Smooth muscle cell (in vitro differentiated cells): ENCODE measurements at regions not wholly inside any gene's neighbourhood (a gene's known extent, or its start where the extent isn't known, plus 50 kb on each side); places are given as distances from the start of the nearest gene placed in this dataset.

Experiments used
- DNase-seq: peaks from one replicate; lab custom pipeline; 2025; ENCODE audit not compliant: unreplicated experiment; lab: John Stamatoyannopoulos, UW
- H2AFZ ChIP-seq: fragments of 200-600 bp; sonication (generic); 2 replicates; pipeline ENCODE4 v1.6.0; 2016; ENCODE audit warnings: antibody characterized with exemption, low read depth, mild to moderate bottlenecking
- H3F3A ChIP-seq: fragments of 200-600 bp; sonication (generic); 2 replicates; pipeline ENCODE4 v1.6.0; 2017; ENCODE audit warnings: antibody characterized with exemption, low read depth
- H3K27ac ChIP-seq: fragments of 200-600 bp; sonication (generic); 2 replicates; pipeline ENCODE4 v1.5.1; 2016; ENCODE audit warnings: low read depth, mild to moderate bottlenecking
- H3K27me3 ChIP-seq: fragments of 200-600 bp; sonication (generic); 2 replicates; pipeline ENCODE4 v1.6.1; 2016; ENCODE audit warnings: low read depth, mild to moderate bottlenecking
- H3K36me3 ChIP-seq: fragments of 200-600 bp; sonication (generic); 2 replicates; pipeline ENCODE4 v1.5.1; 2016; ENCODE audit warnings: low read depth
- H3K4me1 ChIP-seq: fragments of 200-600 bp; sonication (generic); 2 replicates; pipeline ENCODE4 v1.5.1; 2016; ENCODE audit warnings: low read depth
- H3K4me2 ChIP-seq: fragments of 200-600 bp; sonication (generic); 2 replicates; pipeline ENCODE4 v1.6.0; 2016; ENCODE audit warnings: mild to moderate bottlenecking
- H3K4me3 ChIP-seq: fragments of 200-600 bp; sonication (generic); 2 replicates; pipeline ENCODE4 v1.5.1; 2016; ENCODE audit warnings: mild to moderate bottlenecking
- H3K79me2 ChIP-seq: fragments of 200-600 bp; sonication (generic); 2 replicates; pipeline ENCODE4 v1.6.0; 2016; ENCODE audit warnings: low read depth, mild to moderate bottlenecking
- H3K9ac ChIP-seq: fragments of 200-600 bp; sonication (generic); 2 replicates; pipeline ENCODE4 v1.6.0; 2016; ENCODE audit warnings: low read depth
- H3K9me3 ChIP-seq: fragments of 200-600 bp; sonication (generic); replicated peaks from 2 replicates; pipeline ENCODE4 v1.5.1; 2016; ENCODE audit warnings: low read depth
- H4K20me1 ChIP-seq: fragments of 200-600 bp; sonication (generic); 2 replicates; pipeline ENCODE4 v1.6.0; 2016; ENCODE audit warnings: low read depth
- WGBS: methylation state at CpG from one replicate; pipeline ENCODE4 v1.1.7; 2016; ENCODE audit warnings: low lambda C conversion rate; 5-methylcytosine and 5-hydroxymethylcytosine counted together
- TF ChIP-seq, protein P1 (sequence below): fragments of 200-600 bp; sonication (generic); IDR thresholded peaks from 2 replicates; pipeline ENCODE4 v1.5.1; 2017; ENCODE audit warnings: borderline replicate concordance, mild to moderate bottlenecking, antibody characterized with exemption; ENCODE audit not compliant: insufficient read depth, poor library complexity, severe bottlenecking

- Histone ChIP-seq H3K4me2 (peak overlapping the region; percentile 58), H3K27ac (peak overlapping the region; percentile 93), H3K36me3 (no peaks in the 10 kb centered on the region), H3K9me3 (no peaks in the 10 kb centered on the region), H4K20me1 (no peaks in the 10 kb centered on the region), H3K9ac (peak overlapping the region; percentile 79), H3K79me2 (no peaks in the 10 kb centered on the region), H3K4me1 (peaks cover 19% of the 10 kb centered on the region), H3F3A (no peaks in the 10 kb centered on the region), H2AFZ (no peak overlapping the region), H3K27me3 (no peaks in the 10 kb centered on the region), H3K4me3 (no peak overlapping the region)
- 55% methylated on average over 3 of the region's 3 CpGs for WGBS
- DNase-seq: no peak
- TF ChIP-seq, protein P1, sequence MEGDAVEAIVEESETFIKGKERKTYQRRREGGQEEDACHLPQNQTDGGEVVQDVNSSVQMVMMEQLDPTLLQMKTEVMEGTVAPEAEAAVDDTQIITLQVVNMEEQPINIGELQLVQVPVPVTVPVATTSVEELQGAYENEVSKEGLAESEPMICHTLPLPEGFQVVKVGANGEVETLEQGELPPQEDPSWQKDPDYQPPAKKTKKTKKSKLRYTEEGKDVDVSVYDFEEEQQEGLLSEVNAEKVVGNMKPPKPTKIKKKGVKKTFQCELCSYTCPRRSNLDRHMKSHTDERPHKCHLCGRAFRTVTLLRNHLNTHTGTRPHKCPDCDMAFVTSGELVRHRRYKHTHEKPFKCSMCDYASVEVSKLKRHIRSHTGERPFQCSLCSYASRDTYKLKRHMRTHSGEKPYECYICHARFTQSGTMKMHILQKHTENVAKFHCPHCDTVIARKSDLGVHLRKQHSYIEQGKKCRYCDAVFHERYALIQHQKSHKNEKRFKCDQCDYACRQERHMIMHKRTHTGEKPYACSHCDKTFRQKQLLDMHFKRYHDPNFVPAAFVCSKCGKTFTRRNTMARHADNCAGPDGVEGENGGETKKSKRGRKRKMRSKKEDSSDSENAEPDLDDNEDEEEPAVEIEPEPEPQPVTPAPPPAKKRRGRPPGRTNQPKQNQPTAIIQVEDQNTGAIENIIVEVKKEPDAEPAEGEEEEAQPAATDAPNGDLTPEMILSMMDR: no peak
Measured at GRCh38 chr5:103425686-103426454, 136.7 kb downstream of the NUDT12 start.

DNA sequence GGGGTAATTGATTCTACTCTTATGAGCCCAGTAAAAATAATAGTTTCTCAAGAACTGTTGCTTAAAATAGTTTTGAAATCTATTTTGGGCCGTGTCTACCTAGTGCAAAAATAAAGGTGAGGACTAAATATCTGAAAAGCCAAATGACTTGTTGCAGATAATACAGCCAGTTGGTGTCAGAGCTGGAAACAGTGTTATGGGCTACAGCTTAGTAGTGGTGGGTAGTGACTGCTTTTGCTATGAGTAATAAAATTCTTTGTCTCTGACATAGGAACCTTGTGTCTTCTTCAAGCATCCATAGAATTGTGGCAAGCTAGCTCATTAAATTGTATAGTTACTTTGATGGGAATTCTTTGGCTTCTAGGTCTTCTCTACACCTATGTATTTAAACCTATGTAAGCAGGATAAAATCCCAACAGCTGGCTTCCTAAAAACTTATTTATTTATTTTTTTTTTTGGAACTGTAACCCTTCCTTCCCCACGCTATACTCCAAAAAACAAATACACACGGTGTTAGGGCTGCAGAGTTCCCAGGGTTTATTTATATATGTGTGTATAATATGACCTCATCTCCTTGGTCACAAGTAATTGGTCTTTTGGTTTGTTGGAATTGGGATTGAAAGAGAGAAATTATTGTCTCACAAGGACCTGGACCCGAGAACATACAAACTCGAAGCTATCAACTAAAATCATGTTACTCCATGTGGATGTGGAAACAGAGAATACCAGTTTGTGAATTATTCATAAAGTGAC, 138.0 kb downstream of the NUDT12 start:
- no peaks in the 10 kb centered on the region for H3K9me3 ChIP-seq
- peak overlapping the region; percentile 93 for H3K27ac ChIP-seq
- no peak overlapping the region for H3K4me3 ChIP-seq
- DNase-seq: no peak
- TF ChIP-seq, protein P1: no peak
- H2AFZ ChIP-seq: no peak overlapping the region
- 80% methylated on average over 5 of the region's 5 CpGs for WGBS
- no peaks in the 10 kb centered on the region for H4K20me1 ChIP-seq
- H3F3A ChIP-seq: no peaks in the 10 kb centered on the region
- H3K4me1 ChIP-seq: peaks cover 19% of the 10 kb centered on the region
- H3K27me3 ChIP-seq: no peaks in the 10 kb centered on the region
- no peaks in the 10 kb centered on the region for H3K36me3 ChIP-seq
- H3K79me2 ChIP-seq: no peaks in the 10 kb centered on the region
- H3K9ac ChIP-seq: peak overlapping the region; percentile 79
- H3K4me2 ChIP-seq: peak overlapping the region; percentile 58

DNA sequence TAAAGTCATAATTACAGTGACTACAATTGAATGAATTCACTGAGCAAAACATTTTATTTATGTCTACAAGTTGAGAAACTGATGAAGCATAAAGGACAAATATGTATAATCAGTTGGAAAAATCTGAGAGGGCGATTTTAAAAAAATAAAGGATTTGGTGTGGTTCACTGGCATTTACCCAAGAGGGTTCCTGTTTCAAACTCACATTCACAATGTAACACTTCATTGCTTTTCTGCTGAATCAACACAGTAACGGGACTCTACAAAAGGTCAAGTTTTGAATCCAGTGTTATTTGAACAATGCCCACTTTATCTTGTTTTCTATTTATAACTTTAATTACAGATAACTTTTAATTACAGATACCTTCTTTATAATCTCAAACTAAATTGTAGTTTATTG, 138.6 kb downstream of the NUDT12 start:
- DNase-seq: no peak
- no peaks in the 10 kb centered on the region for H3K27me3 ChIP-seq
- peaks cover 19% of the 10 kb centered on the region for H3K4me1 ChIP-seq
- H3K36me3 ChIP-seq: no peaks in the 10 kb centered on the region
- TF ChIP-seq, protein P1: no peak
- 47% methylated on average over 2 of the region's 2 CpGs for WGBS
- H4K20me1 ChIP-seq: no peaks in the 10 kb centered on the region
- peak overlapping the region; percentile 58 for H3K4me2 ChIP-seq
- H3K27ac ChIP-seq: peak overlapping the region; percentile 93
- H3F3A ChIP-seq: no peaks in the 10 kb centered on the region
- peak overlapping the region; percentile 79 for H3K9ac ChIP-seq
- H3K4me3 ChIP-seq: no peak overlapping the region
- no peaks in the 10 kb centered on the region for H3K9me3 ChIP-seq
- H2AFZ ChIP-seq: no peak overlapping the region
- no peaks in the 10 kb centered on the region for H3K79me2 ChIP-seq
